IMR-90 (cell line): ENCODE measurements at regions not wholly inside any gene's neighbourhood (a gene's known extent, or its start where the extent isn't known, plus 50 kb on each side); places are given as distances from the start of the nearest gene placed in this dataset.

Source experiments
- ATAC-seq: fragments of 200-7000 bp; cut with Tn5 transposase; 2 replicates; pipeline ENCODE4 v1.9.1; 2020; ENCODE audit warnings: low read depth, mild to moderate bottlenecking, moderate library complexity
- BruUV-seq: library from RNA; stranded (reverse); fragments of 400-500 nt; replicated peaks from 2 replicates; lab custom pipeline; 2021; lab: Mats Ljungman, UMichigan
- CTCF ChIA-PET: fragments of 300-600 bp; formaldehyde crosslinking; extraction: SDS; loops from one replicate; lab custom pipeline; 2021; ENCODE audit warnings: antibody characterized with exemption; lab: Yijun Ruan, JAX
- POLR2A ChIA-PET: fragments of 300-600 bp; sonication (Branson Sonifier 250); formaldehyde crosslinking; loops from one replicate; lab custom pipeline; 2022; ENCODE audit warnings: antibody characterized with exemption; ENCODE audit not compliant: unreplicated experiment; lab: Charles Lee
- DNase-seq: peaks from one replicate; pipeline ENCODE4 v3.0.0; 2013
- H2AFZ ChIP-seq: replicated peaks from 2 replicates; pipeline ENCODE3; 2013; ENCODE audit warnings: low read length, mild to moderate bottlenecking; ENCODE audit not compliant: poor library complexity
- H2AK5ac ChIP-seq: 2 replicates; pipeline ENCODE4 v1.6.1; 2013; ENCODE audit warnings: low read depth, low read length, inconsistent platforms
- H2AK9ac ChIP-seq: replicated peaks from 2 replicates; pipeline ENCODE3; 2013; ENCODE audit warnings: mild to moderate bottlenecking, low read depth, low read length, moderate library complexity; ENCODE audit not compliant: poor library complexity
- H2BK120ac ChIP-seq: 2 replicates; pipeline ENCODE4 v1.6.1; 2013; ENCODE audit warnings: low read depth, low read length, inconsistent platforms
- H2BK15ac ChIP-seq: 3 replicates; pipeline ENCODE4 v1.6.1; 2013; ENCODE audit warnings: low read depth, low read length, inconsistent platforms
- H2BK20ac ChIP-seq: 2 replicates; pipeline ENCODE4 v1.6.1; 2013; ENCODE audit warnings: low read depth, mild to moderate bottlenecking, inconsistent platforms, low read length, moderate library complexity
- H2BK5ac ChIP-seq: 2 replicates; pipeline ENCODE4 v1.6.1; 2013; ENCODE audit warnings: mild to moderate bottlenecking, low read depth, low read length, inconsistent platforms; ENCODE audit not compliant: poor library complexity, severe bottlenecking
- H3K14ac ChIP-seq: replicated peaks from 2 replicates; pipeline ENCODE4 v1.6.1; 2013; ENCODE audit warnings: low read depth, low read length, inconsistent platforms
- H3K18ac ChIP-seq: 2 replicates; pipeline ENCODE4 v1.6.1; 2013; ENCODE audit warnings: low read depth, low read length, control low read depth
- H3K23ac ChIP-seq: 2 replicates; pipeline ENCODE4 v1.6.1; 2013; ENCODE audit warnings: low read depth, low read length, inconsistent platforms
- H3K27ac ChIP-seq: 2 replicates; pipeline ENCODE4 v1.5.1; 2013; ENCODE audit warnings: mild to moderate bottlenecking, control low read depth, low read length; ENCODE audit not compliant: insufficient read depth
- H3K27me3 ChIP-seq: 2 replicates; pipeline ENCODE4 v1.6.1; 2013; ENCODE audit warnings: low read length; ENCODE audit not compliant: control insufficient read depth, insufficient read depth
- H3K36me3 ChIP-seq: 2 replicates; pipeline ENCODE4 v1.6.1; 2013; ENCODE audit warnings: low read length, mixed read lengths; ENCODE audit not compliant: control insufficient read depth, insufficient read depth
- H3K4ac ChIP-seq: 2 replicates; pipeline ENCODE4 v1.6.1; 2013; ENCODE audit warnings: low read depth, low read length, inconsistent platforms
- H3K4me1 ChIP-seq: 2 replicates; pipeline ENCODE4 v1.6.1; 2013; ENCODE audit warnings: low read length, mixed read lengths; ENCODE audit not compliant: control insufficient read depth, insufficient read depth
- H3K4me2 ChIP-seq: 2 replicates; pipeline ENCODE4 v1.6.1; 2013; ENCODE audit warnings: low read depth, mild to moderate bottlenecking, control low read depth, low read length, moderate library complexity
- H3K4me3 ChIP-seq: 2 replicates; pipeline ENCODE4 v1.5.1; 2013; ENCODE audit warnings: low read depth, mild to moderate bottlenecking, control low read depth, low read length, moderate library complexity; ENCODE audit not compliant: insufficient read depth
- H3K56ac ChIP-seq: 2 replicates; pipeline ENCODE4 v1.6.1; 2013; ENCODE audit warnings: low read length, inconsistent platforms; ENCODE audit not compliant: insufficient read depth; ENCODE audit errors: extremely low read depth
- H3K79me1 ChIP-seq, 2 experiments: 2 replicates each; pipeline ENCODE4 v1.6.1; 2013; ENCODE audit warnings: low read length in 2 of 2, inconsistent platforms in 1 of 2, low read depth in 1 of 2
- H3K9ac ChIP-seq: 2 replicates; pipeline ENCODE4 v1.6.1; 2013; ENCODE audit warnings: low read depth, low read length, control low read depth
- H3K9me1 ChIP-seq: 2 replicates; pipeline ENCODE4 v1.6.1; 2013; ENCODE audit warnings: low read length, inconsistent platforms; ENCODE audit not compliant: insufficient read depth
- H3K9me3 ChIP-seq: 2 replicates; pipeline ENCODE4 v1.6.1; 2013; ENCODE audit warnings: low read length; ENCODE audit not compliant: control insufficient read depth, insufficient read depth
- H4K20me1 ChIP-seq: 2 replicates; pipeline ENCODE4 v1.6.1; 2013; ENCODE audit warnings: low read length, inconsistent platforms; ENCODE audit not compliant: insufficient read depth
- H4K5ac ChIP-seq: 2 replicates; pipeline ENCODE4 v1.6.1; 2013; ENCODE audit warnings: mild to moderate bottlenecking, low read depth, low read length, control low read depth
- H4K8ac ChIP-seq, 2 experiments: 2 replicates each; pipeline ENCODE4 v1.6.1; 2013; ENCODE audit warnings: low read depth in 2 of 2, low read length in 2 of 2, control low read depth in 1 of 2, inconsistent platforms in 1 of 2
- H4K91ac ChIP-seq: 2 replicates; pipeline ENCODE4 v1.6.1; 2013; ENCODE audit warnings: low read depth, low read length, inconsistent platforms; ENCODE audit not compliant: insufficient read depth
- CEBPB ChIP-seq: IDR thresholded peaks from 2 replicates; pipeline ENCODE4 v1.6.1; 2012; ENCODE audit warnings: low read depth, low read length, improper control_type of control experiment
- RAD21 ChIP-seq: IDR thresholded peaks from 2 replicates; pipeline ENCODE4 v1.6.1; 2012; ENCODE audit warnings: low read length, improper control_type of control experiment
- USF2 ChIP-seq: fragments of 150-350 bp; IDR thresholded peaks from 2 replicates; pipeline ENCODE4 v1.6.1; 2017; ENCODE audit warnings: mild to moderate bottlenecking, antibody characterized with exemption, low read length, low read depth
- WGBS, 2 experiments: methylation state at CpG; one replicate each; pipeline versions ENCODE4 v1.1.5 to v1.1.7; 2013; ENCODE audit warnings: missing lambda C conversion rate in 2 of 2; ENCODE audit not compliant: insufficient read length in 1 of 2; ENCODE audit errors: extremely low coverage in 2 of 2; 5-methylcytosine and 5-hydroxymethylcytosine counted together
- dilution Hi-C: fragments of 300-500 bp; cut with HindIII; formaldehyde crosslinking; loops from one replicate; pipeline ENCODE4 v1.14.3; 2018; ENCODE audit warnings: low sequenced_read_pairs; ENCODE audit not compliant: unreplicated experiment
- in situ Hi-C: fragments of 300-500 bp; cut with MboI; formaldehyde crosslinking; loops from 3 replicates; pipeline ENCODE4 v1.14.3; 2019; ENCODE audit warnings: low sequenced_read_pairs, inconsistent platforms, mixed read lengths
- intact Hi-C: fragments of 100-400 bp; cut with micrococcal nuclease; formaldehyde crosslinking; loops from 2 replicates; pipeline ENCODE4 v1.10.0; 2022

GRCh38 chr13:61039302-61039701, 376.3 kb downstream of the PCDH20 start:
- ATAC-seq (no peak), DNase-seq (no peak)
- H2BK120ac ChIP-seq = no peak overlapping the region
- no peaks in the 10 kb centered on the region for H4K20me1 ChIP-seq
- no peak overlapping the region for H3K4ac ChIP-seq
- BruUV-seq = no TSS peak
- no peak overlapping the region for H3K14ac ChIP-seq
- POLR2A ChIA-PET = no interaction called here
- H3K9me1 ChIP-seq = no peaks in the 10 kb centered on the region
- CTCF ChIA-PET = no interaction called here
- no peaks in the 10 kb centered on the region for H3K4me1 ChIP-seq
- no peak overlapping the region for H2AK5ac ChIP-seq
- intact Hi-C loops = no loop called here
- H4K91ac ChIP-seq = no peak overlapping the region
- H2BK20ac ChIP-seq = no peak overlapping the region
- H3K18ac ChIP-seq = no peak overlapping the region
- no peaks in the 10 kb centered on the region for H3K27me3 ChIP-seq
- H2AFZ ChIP-seq = no peak overlapping the region
- peaks cover 2% of the 10 kb centered on the region; the same call in 1 of the 2 replicates for H3K9me3 ChIP-seq
- no peak overlapping the region for H3K27ac ChIP-seq
- 80% methylated on average over 1 of the region's 4 CpGs; no CpG with 5 or more reads in 1 of the 2 experiments for WGBS, 2 experiments
- no peaks in the 10 kb centered on the region for H3K79me1 ChIP-seq
- H3K9ac ChIP-seq = no peak overlapping the region
- no peak overlapping the region for H3K23ac ChIP-seq
- dilution Hi-C loops = no loop called here
- H4K5ac ChIP-seq = no peak overlapping the region
- in situ Hi-C loops = no loop called here
- no peak overlapping the region for H2AK9ac ChIP-seq
- no peak overlapping the region for H3K4me2 ChIP-seq
- no peaks in the 10 kb centered on the region for H3K36me3 ChIP-seq
- H3K4me3 ChIP-seq = no peak overlapping the region
- TF ChIP-seq RAD21 (no peak), USF2 (no peak), CEBPB (peak; percentile 73)
- no peak overlapping the region for H2BK15ac ChIP-seq
- no peak overlapping the region for H2BK5ac ChIP-seq
- no peak overlapping the region for H4K8ac ChIP-seq
- no peak overlapping the region for H3K56ac ChIP-seq
